ENCODE measurements at regions not wholly inside any gene's neighbourhood (a gene's known extent, or its start where the extent isn't known, plus 50 kb on each side); places are given as distances from the start of the nearest gene placed in this dataset.

DNA sequence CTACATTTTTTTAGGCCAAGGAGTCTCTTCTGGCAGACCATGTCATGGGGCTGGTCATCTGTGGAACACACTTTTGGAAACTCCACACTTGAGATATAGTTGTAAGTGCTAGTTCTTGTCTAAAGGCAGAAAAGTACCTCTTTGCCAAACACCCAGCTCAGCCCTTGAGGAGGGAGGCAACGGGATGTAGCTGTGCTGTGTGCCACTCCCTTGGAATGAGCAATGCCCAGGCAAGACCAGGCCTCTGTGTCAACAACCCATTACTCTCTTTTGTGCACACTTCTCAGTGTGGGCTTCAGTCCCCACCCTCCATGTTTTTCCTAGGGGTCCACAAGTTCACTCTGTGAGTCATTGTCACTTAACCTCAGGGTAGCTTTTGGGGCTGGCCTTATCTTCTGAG lies 528.3 kb upstream of the CFAP20DC start:
- no peak for DNase-seq

DNA sequence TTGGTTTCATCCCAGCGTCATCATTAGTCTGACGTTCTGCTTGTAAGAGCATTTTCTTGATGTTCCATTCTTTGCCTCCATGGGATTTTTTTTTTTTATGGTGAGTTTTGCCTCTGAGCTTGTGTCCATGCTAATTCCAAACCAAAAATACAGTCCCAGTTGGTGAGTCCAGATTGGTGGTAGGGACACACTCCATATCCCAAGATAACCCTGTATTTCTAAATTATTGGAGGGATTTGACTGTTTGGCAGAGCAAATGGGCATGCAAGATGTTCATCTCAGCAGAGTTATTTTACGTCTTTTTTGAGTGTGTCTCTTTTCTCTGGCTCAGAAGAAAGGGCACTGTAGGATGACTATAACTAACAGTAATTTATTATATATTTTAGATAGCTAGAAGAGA lies 526.8 kb upstream of the CFAP20DC start:
- no peak for DNase-seq

DNA sequence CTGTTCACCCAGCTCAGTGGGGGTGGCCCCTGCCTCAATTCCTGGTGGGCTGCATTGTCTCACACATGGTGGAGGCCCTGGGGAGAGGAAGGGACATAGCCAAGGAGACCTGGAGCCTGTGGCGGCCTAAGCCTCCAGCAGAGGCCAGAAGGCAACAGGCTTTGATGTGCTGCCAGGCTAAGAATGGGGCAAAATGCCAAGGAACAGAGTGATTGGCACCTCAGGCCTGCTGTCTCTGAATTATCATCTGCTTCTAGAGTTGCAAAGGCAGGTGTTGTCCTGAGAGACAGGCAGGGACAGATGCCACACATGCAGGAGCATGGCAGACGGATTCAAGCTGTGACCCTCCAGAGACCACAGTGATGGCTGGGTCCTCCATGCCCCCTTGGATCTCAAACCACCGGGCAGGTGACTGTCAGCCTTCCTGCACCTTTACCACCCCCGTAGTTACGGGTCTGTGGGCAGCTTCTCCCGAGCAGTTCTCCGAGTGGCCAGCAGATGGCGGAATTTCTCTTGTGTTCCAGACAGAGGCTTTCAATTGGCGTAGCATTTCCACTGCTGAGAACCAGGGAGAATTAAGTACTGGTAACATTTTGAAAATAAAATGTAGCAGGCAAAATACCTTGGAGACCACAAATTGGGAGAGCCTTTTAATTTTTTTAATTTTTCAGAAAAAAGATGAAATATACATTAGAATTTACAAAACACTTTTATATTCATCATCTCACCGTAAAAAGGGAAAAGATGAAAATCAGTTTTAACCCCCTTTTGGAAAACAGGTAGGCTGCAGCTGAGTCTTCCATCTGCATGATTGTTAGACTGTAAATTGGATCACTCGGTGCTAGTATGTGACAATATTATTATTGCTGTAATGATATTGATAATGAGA lies 525.5 kb upstream of the CFAP20DC start:
- peak; percentile 86 to 90 for DNase-seq

DNA sequence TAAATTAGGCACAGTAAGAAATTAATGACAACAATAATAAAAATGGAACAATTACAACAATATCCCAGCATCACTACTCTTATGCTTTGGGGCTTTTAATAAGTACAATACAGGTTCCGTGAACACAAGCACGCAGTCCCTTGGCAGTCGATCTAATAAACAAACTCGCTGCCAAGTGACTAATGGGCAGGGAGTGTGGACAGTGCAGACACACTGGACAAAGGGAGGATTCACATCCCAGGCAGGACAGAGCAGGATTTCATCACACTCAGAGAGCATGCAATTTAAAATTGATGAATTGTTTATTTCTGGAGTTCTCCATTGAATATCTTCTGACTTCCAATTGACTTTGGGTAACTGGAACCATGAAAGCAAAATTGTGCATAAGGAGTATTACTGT lies 524.1 kb upstream of the CFAP20DC start:
- DNase-seq: no peak

DNA sequence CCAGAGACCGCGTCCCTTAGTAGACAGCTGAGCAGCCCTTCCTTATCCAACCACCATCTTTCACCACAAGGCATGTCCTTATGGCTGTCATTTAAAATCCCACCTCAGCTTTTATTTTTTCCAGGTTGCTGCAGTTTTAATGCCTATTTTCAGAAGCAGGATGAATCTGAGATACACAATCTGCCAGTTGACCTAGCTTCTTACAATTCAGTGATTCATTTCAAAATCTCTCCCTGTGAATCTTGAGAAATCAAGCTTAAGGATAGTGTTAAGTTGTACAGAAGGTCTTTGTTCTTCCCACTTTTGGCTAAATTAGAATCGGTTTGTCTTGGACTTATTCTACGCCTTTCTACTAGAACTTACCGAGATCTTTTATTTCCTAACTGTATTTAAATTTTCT lies 522.3 kb upstream of the CFAP20DC start:
- no peak for DNase-seq

DNA sequence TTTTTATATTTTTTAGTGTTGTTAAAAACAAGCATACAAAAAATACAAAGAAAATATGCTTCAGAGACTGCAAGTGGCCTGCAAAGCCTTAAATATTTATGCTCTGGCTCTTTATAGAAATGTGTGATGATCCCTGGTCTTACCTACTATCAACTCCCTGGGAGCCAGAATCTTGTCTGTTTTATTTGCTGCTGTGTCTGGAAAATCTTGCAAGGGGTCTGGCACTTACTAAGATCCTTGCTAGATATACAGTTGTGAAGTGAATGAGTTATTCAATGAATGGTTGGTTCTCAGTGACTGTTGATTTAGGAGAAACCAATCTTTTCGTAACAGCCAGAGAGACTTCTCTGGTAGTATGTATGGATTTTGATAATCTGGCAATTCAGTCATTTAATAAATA lies 521.0 kb upstream of the CFAP20DC start:
- DNase-seq: no peak

DNA sequence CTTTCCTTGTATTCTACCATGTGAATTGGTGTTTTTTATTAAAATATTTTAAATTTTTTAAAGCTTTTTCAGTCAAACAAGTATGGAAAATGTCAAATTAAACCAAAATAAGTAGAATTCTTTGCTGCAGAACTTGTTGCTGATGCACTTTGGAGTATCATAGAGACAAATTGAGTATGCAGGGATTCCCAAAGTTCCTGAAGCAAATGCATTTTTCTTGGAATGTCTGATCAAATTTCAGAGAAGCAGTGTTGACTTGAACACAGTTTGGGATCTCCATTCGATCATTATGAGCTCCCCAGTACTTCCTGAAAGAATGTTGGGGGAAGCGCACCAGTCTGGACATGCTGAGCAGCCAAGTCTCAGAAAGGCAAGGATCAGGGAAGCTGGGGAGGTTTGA lies 517.8 kb upstream of the CFAP20DC start:
- no peak for DNase-seq

DNA sequence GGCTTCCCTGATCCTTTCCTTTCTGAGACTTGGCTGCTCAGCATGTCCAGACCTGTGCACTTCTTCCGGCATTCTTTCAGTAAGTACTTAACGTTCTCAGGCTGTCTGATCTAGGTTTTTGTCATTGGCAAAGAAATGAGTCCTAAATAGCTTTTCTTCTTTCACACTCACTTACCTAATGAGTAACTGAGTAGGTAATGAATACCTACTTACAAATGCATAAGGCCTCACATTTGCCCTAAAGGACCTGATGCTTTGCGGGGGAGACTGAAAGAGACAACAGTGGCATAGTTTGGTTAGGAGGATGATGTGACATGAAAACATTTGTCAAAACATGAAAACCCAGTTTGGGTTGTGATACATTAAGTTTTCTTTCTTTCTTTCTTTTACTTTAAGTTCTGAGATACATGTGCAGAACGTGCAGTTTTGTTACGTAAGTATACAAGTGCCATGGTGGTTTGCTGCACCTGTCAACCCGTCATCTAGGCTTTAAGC lies 516.7 kb upstream of the CFAP20DC start:
- DNase-seq: no peak

DNA sequence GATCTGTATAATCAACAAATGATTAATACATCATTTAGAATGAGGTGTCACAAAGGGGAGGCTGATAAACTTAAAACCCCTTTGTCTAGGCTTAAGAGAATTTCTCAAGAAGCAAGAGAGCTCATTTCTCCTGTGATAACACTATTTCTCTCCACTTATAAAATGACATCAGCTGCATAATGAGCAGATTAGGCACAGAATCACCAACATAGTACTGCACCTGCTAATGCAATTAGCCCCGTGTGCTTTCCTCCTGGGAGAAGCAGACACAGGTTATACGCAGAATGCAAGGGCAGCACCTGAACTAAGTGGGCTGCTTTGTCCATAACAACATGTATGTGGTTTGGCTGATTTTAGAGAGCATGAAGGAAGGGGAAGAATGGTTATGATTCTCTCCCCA lies 515.3 kb upstream of the CFAP20DC start:
- DNase-seq: no peak

DNA sequence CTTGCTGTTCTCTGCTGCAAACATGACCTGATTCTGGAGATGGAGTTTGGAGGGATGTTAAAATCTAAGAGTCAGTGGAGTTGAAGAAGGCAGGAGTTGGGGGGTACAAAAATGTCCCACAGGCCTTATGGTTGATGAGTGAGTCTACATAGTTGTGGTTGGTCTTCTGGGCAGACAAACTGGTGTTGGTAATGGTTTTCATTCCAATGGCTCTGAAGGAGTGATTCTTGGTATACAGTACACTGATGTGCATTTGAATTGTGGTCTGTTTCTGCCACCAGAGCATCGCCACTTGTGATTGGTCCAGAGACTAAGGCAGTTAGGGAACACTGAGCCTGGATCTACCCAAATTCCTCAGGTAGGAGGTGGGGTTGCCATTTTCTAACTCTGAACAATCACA lies 514.1 kb upstream of the CFAP20DC start:
- no peak for DNase-seq

DNA sequence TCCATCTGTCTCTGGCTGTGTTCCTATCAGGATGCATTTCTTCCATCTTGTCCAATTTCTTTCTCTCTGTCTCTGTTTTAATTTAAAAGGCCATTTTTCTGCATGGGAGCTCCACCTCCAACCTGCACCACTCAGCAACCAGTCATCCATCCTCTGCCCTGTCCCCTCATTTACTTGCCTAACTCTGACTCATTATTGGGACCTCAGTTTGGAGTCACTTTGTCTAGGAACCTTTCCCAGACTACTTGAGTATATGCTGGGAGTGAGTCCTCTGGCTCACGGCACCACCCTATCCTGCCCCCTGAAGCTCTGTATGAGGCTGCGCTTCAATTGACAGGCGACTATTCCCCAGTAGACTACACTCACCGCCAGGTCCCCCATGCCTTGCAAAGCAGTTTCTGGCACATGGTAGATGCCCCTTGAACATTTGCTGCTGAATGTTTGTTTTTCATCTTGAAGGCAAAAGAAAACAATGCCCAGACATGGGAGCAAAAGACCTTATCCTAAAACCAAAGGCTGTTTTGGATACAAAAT lies 513.3 kb upstream of the CFAP20DC start:
- DNase-seq: no peak

DNA sequence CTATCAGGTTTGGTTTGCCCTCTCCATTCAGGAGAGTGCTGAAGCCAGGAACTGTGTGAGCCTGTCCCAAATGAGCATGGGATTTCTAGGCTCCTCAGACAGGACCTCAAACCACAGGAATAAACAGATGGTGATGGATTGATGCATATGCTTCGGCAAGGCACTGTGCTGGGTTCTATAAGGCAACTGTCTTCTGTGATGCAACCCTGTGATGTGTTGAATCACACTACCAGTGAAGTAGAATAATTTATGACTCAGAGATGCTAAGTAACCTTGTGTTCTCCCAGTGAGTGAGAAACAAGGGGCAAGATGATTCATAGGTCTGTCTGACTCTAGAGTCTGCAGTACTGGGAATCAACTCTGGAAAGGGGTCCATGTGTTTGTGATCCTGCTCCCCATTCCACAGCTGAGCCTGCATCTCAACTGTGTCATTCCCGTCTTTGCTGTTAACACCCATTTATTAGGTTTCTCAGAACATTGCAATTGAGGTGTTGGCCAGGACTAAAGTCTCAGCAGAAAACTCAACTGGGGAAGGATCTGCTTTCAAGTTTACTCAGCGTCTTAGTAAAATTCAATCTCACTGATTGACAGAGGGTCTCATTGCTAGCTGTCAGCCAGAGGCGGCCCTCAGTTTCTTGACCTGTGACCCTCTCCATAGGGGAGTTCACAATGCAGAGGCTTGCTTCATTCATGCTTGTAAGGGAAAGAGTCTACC lies 510.1 kb upstream of the CFAP20DC start:
- DNase-seq: no peak

DNA sequence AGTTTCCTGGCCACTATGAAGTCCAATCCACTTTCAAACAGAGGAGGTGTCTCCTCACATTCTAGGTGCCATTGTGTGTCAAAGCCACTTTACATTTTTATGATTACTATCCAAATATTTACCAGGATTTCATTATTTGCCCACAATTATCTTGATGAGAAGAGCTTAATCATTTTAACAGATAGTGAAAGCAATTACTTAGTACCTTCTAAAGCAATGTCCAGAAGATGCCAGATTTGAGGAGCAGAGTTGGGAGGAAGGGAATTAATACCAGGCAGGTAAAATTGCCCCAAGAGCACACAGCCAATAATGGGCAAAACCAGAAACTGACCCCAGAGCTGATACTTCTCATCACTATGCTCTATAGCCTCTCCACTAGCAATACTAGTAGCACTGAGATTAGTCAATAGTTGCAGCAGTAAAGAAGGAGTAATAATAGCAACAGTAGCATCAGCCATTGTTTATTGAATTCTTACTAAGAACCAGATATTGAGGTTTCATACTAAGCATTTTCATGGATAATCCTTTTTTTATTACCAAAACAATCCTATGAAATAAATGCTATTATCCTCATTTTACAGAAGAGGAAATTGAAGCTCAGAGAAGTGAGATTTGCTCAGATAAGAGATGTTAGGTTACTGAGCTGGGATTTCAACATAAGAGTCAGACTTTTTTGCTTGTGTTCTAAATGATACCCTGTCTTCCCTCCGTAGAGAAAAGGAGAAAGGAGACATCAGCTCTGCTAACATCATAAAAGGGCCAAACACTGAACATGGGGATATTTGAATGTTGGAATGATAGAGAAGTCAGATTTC lies 509.3 kb upstream of the CFAP20DC start:
- DNase-seq: no peak

DNA sequence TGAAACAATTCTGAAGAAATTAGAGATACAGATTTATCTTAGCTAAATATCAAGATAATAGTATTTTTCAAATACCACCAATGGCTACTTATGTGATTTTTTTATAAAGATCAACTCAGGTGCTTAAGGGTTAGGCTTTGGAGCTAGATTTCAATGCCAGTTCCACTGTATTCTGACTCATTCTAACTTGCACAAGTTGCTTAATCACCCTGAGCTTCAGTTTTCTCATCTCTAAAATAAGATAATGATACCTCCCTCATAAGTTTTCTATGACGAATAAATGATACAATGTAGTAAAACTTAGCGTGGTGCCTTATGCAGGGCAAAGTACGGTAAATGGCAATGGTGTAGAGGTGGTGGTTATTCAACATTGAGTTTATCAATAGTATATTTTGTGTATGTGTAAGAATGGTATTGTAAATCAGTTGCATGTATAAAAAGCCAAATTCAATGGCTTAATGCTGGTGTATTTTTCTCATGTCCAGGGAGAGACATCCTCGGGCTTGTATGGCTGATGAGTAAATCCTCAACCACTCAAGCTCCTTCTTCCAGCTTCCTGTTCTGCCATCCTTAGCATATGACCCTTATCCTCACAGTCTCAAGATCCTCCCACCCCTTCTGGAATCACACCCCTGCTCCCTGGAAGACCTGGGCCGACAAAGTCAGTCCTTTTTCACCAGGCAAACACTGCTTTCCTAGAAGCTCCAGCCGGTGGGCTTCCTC lies 505.9 kb upstream of the CFAP20DC start:
- no peak for DNase-seq

DNA sequence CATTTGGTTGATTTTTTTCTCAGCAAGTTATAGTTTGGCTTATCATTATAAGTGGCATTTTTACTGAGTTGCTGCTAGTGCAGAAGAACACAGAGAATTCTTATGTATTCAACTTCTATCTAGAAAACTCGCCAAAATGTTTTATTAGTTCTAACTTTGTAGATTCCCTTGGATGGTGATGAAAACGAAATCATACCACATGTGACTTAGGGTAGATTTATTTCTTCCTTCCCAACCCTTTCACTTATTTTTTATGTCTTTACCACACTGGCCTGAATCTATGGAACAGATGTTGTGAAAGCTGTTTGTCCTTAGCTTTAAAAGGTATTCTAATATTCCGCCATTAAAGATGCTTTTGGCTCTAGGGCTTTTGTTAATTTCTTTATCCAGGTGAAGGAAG lies 503.3 kb upstream of the CFAP20DC start:
- no peak for DNase-seq

DNA sequence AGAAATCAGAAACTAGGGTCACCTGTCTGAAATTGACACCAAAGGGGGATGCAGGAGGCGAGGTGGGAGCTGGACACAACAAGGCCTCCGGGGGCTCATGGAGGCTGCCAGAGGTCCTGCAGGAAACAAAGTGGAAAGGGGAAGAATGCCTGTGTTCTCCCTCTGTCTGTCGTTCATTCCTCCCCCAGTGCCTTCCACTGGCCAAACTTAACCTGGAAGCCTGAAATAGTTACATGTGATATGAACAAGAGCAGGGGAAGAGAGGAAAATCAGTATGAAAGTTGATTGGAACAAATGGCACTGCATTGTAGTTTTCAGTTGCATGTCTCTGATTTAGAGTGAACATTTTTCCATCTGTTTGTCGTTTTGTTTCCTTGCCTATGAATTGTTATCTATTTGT lies 502.0 kb upstream of the CFAP20DC start:
- DNase-seq: no peak

DNA sequence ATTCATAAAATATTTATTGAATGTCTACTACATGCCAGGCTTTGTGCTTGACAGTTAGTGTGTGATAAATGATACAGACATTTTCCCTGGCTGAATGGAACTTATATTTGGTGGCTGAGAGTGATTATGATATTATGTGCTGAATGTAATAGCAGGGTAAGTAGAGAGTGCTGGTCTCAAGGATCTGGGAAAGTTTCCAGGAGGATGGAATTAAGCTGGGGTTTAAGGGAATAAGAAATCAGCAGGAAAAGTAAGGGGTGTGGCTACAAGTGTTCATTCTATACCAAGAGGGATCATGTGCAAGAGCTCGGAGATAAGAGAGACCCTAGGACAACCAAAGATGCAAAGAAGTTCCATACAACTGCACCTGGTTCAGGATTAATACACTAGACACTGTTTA lies 500.1 kb upstream of the CFAP20DC start:
- no peak for DNase-seq

DNA sequence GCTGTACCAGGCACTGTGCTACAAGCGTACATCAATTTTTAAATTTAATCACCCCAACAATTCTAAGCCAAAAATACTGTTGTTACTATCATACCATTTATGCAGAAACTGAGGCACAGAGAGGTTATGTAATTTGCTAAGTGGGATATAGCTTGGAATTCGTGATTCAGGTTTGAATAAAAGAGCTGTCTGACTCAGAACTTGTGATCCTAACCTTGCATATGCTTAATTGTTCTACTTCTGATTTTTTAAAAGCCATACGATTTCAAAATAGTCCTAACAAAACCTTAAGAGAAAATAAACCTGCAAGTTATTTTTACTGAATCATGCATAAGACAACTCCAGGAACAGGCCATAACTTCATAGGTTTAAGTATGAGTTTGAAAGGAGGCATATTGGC lies 498.0 kb upstream of the CFAP20DC start:
- DNase-seq: no peak

DNA sequence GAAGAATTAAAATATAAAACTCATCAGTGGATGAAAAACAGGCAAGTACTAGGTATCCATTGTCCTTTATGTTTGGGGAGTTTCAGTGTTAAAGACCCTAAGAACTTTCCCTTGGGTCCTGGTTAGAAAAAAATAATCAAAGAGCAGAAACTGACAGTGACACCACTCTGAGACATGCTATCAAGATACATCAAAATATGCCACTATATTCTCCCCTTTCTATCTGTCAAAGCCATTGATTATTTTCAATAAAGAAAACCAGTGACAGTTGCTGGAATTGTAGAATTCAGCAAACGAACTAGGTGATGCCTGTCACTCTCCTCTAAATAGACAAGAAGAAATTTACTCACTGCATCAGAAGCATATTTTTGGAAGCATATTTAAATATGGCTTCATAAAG lies 496.7 kb upstream of the CFAP20DC start:
- no peak for DNase-seq

DNA sequence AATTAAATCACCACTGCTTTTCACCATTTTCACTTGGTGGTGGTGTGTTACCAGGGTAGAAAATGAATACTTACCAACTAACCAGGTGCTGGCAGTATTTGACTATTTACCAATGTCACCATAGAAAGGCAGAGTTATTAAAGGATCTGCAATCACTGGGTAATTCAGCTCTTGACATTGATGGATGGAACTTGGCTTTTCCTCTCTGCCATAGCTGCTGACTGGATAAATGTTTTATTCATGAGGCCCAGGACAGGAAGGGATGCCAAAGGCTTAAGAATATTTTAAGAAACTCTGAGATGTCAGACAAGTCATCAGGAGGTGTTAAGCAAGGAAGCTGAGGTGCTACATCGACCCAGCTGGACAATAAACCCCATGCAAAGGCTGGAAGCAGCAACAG lies 495.5 kb upstream of the CFAP20DC start:
- no peak for DNase-seq

DNA sequence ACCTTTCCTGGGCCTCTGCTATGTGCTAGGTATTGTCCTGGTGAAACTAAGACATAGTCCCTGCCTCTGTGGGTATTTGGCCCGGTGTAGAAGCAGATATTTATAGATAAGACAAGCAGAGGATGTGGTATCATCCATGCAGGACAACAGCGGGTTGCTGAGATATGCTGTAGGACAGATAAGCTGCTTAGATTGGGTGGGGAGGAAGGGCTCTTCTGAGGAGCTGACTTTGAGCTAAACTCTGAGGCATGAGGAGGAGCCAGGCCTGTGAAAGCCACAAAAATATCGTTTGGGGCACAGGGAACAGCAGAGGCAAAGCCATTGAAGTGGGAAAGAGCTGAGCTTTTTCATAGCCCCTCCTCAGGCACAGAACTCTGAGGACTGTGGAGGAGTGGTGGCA lies 492.5 kb upstream of the CFAP20DC start:
- no peak for DNase-seq

DNA sequence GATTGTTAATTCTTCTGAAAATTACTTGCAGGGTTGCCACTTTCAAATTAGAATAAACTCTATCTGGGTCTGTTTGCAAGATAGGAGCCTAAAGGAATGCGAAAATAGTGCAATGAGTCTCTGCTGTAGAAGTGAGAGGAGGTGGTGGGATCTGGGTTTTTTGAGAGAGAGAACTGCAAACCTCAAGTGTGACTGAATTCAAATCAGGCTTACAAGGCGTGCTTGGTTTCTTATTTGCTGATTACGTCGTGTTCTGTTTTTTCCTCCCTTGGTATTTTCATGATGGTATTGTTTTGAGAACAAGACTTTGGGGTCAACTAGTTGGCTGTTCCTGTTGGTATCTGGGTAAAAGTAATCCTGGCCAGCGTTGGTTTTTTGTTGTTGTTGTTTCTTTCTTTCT lies 490.9 kb upstream of the CFAP20DC start:
- no peak for DNase-seq

DNA sequence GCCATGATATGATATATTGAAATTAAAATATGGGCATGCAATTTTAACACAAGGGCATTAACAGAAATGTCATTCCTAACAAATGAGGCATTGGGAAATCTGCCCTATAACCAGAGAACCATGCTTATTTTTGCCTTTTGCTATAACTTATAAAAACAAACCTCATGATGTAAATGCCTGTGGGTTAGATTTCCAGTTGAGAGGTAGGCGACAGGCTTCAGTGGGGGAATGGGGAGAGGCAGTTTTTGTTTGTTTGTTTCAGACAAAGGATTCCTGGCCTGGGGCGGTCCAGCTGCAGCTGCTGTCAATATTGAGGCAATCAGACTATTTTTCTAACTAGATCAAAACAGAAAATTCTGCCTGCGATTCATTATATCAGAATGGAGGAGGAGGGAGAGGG lies 490.4 kb upstream of the CFAP20DC start:
- no peak for DNase-seq

All from activated CD4-positive, alpha-beta T cell treated with anti-CD3 and anti-CD28 coated beads, Interleukin-2, amount 50 U/mL, for 4 hours (primary cell).